ENCODE measurements at regions not wholly inside any gene's neighbourhood (a gene's known extent, or its start where the extent isn't known, plus 50 kb on each side); places are given as distances from the start of the nearest gene placed in this dataset.

DNA sequence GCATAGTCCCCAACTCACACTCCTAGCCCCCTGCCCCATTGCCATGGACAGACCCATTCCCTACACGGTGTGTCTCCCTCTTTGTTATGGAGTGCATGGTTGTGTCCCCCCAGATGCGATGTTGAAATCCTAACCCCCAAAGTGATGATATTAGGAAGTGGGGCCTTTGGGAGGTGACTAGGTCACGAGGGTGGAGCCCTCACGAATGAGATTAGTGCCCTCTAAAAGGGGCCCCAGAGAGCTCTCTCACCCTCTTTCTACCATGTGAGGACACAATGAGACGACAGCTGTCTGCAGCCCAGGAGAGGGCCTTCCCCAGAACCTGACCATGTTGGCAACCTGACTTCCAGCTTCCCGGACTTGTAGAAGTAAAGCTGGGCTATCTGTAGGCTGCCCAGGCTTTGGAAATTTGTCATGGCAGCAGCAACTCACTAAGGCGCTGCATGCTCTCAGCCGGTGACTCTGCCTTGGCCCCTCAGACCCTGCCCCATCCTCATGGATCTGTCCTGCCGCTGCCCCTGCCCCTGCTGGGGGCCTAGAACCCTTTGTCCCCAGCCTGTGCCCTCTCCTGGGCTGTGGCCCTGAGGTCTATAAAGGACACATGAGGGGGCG is 318.1 kb upstream of the RTL1 start:
- no peak for DNase-seq

DNA sequence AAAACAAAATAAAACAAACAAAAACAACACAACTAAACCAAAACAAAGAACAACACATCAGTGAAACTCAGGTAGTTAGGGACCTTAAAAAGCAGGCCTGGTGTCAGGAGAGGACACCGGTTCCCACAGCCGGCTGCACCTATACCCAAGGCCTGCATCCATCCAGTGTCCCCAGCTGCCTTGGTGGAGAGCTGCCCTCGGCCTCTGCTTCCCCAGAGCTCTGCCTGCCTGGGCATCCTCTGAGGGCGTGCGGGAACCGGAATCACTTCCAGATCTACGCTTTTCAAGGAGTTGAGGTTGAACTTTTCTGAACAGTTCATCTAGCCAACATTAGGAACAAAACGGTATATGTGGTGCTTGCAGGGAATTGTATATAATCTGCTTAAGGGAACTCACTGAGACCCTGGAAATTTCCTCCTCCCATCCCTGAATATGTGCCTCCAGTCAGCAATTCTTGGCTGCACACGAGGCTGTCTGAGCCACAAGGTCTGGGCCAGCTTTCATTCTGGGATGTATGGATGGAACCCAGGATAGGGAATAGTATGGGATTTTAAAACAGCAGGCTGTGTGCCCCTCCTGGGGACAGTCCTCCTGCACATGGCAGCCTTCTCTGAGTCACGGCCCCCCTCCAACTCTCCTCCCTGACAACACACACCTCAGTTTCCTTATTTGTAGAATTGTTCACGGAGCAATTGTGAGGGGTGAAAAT is 319.0 kb upstream of the RTL1 start:
- DNase-seq = no peak

DNA sequence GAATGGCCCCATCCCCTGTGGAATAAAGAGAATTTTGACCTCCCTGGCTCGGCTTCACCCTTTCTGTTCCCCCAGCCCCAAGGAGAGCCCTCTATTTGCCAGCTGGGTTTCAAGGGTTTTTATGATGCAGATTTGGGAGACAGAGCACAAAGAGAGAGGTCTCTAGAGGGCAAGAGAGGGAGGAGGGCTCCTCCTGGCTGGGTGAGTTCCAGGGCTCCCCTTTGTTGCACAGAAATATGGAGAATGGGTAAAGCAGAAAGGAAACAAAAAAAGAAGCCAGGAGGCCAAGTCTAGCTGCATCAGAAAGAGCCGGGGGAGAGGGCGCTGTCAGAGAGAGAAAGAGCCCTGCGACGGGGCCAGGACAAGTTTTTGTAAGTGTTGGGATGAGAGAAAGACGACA is 319.6 kb upstream of the RTL1 start:
- DNase-seq = no peak

DNA sequence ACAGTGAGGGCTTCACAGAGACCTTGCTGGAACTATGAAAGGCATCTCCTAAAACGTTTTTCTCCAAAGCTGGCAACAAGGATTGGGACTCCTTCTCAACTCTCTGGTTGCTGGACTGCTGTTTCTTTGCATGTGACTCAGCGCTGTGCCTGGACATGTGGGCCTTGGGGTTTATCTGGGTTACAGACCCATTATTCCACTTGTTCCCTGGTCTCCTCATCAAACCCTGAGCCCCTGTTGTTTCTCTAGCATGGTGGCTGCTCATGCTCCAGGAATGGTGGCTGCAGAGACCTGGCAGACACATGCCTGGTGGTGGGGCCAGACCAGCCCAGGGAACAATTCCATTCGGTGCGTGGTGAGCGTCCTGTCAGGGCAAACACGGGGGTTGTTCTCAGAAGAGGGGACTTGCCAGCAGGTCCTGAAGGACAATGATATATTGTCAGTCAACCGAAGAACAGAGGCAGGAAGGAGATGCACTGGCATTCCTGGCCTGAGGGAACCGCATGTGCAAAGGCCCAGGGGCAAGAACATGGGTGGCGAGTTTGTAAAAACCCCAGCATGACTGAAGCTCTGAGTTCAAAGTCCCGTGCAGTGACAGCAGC is 320.1 kb upstream of the RTL1 start:
- DNase-seq = no peak

DNA sequence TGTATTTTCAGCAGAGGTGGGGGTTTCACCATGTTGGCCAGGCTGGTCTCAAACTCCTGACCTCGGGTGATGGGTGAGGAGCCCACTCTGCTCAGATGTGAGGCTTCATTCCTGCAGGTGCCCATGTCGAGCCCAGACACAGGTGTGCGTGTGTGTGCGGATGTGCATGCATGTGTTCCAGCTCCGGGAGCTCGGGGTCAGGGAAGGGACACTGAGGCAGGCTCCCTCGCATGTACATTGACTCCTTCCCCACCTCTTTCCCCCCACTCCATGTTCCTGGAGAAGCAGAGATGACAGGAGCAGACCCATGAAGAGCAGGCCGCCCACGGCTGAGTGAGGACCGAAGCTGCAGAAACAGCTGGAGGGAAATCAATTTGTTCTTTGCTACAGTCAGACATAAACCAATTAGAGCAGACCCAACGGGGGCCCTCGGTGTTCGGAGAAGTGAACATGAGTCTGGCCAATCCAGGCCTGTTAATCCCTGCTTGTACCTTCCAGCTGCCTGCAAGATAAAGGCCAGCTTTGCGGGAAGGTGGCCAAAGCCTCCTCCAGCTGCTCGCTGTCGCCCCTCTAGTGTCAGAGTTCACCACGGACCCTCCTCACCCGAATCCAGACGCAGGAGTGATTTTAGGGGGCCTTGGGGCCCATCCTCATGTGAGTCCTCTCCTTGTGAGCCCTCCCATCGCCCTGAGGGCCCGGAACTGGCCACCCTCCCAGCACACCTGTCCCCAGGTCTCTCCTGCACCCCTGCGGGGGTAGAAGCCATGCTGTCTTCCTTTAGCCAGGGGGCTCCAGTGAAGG is 321.0 kb upstream of the RTL1 start:
- DNase-seq = no peak

DNA sequence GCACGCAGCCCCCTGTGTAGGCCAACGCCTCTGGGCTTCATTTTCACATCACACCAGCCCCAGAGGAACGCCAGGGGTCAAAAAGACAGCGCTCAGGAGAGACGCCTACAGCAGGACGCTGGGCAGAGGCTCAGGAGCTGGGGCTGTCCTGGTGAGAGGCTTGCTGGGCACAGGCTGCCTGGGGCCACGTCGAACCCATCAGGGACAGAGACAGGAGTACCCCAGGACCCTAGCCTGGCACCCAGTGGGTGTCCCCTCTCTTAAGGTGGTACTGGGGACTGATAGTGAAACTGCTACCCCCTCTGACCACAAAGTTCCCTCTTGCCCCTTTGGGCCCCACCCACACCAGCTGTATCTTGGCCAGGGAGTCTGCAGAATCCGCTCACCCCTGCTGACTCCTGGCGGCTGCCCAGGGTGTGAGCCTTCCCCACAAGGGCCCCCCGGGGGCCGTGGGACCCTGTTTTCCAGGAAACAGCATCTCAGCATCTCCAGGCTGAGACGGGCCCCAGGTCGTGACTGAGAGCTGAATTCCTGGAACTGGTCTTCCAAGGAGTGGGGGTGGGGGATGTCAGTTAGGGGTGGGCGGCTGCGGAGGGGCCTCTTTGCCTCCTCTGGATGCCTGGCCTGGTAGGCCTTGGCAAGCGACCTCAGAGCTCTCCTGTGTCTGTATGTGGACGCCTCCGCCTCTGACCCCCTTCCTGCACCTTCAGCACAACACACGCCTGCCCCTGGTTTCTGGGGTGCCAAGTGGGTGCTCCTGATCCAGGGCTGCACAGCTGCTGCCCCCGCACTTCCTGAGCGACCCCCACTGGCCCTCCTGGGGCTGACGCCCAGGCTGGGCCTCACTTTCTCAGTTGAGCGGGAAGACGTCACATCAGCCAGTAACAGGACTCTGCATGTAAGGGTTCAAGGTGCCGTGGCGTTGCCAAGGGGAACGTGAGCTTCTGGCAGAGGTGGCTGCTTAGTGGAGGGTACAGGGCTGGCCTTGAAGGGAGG is 321.9 kb upstream of the RTL1 start:
- no peak for DNase-seq

DNA sequence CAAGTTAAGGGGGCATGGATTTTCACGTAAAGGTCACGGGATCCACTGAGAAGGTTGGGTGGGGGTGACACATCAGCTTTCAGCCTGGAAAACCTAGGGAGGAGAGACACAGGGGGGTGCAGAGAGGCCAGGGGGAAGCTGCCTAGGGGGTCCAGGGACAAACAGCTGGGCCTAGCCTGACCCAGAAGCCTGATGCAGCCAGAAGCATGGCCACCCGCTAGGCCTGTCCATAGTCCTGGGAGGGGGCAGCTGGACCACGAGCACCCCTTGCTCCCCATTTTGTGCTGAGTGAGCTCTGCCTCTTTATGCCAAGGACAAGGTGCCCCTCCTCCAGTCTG is 322.7 kb upstream of the RTL1 start:
- no peak for DNase-seq

DNA sequence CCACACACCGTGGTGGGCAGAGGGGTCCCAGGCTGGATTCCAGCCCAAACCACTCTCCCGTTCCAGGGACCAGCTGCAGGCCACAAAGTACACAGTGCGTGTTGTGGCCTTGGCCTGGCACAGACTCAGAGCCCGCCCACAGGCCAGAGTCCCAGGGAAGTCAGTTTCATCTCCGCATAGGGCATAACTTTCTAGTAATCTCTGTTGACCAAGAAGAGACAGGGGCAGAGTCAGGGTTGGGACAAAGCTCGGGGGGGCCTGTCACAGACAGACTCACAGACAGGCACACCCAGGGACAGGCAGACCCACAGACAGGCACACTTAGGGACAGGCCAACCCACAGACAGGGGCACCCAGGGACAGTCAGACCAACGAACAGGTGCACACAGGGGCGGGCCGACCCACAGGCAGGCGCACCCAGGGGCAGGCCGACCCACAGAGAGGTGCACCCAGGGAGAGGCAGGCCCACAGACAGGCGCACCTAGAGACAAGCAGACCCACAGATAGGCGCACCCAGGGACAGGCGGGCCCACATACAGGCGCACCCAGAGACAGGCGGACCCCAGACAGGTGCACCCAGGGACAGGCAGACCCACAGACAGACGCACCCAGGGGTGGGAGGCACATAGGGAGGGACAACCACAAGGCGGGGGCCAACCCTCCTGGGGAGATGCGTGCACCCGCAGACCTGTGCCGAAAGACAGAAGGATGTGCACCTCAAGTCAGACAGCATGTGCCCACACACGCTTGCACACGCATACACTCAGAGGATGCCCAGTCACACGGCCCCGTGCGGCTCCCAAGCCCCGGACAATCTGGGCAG is 323.3 kb upstream of the RTL1 start:
- no peak for DNase-seq

DNA sequence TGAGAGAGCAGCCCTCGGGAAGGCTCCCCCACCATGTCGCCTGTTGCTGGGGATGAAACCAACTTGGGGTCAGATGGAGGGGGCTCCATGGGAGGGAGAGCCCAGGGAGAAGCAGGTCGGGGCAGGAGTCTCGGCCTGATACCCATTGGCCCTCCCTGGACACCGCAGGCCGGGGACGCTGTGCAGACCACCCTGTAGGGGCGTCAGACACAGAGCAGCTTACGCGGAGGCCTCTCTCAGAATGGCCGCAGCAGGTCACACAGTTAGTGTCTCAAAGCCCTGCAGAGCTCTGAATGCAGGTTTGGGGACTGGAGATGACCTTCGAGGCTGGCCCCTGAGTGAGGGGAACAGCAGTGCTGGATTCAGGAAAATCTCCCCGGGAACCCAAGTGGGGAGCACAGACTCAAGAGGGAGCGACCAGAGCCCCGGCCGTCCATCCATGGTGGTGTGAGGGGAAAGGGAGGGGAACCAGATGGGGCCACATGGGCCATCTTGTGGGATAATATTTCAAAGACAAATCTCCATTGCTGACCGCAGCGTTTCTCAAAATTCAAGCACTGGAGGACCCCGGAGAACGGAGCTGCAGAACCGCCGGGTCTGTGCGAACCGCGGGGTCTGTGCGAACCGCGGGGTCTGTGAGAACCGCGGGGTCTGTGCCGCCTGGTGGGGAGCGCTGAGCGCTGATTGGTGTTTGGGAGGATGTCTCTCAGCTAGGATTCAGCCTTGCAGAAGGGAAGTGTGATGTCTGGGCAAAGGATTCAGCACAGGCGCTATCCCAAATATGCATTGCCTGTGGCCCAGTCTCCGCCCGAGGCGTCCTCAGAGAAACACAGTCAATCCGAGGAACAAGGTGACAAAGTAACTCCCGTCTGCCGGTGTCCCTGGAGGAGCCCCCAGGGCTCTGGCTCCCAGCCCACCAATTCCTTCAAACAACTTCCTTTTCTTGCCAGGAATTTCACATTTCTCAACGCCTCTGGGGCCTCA is 324.4 kb upstream of the RTL1 start:
- no peak for DNase-seq

DNA sequence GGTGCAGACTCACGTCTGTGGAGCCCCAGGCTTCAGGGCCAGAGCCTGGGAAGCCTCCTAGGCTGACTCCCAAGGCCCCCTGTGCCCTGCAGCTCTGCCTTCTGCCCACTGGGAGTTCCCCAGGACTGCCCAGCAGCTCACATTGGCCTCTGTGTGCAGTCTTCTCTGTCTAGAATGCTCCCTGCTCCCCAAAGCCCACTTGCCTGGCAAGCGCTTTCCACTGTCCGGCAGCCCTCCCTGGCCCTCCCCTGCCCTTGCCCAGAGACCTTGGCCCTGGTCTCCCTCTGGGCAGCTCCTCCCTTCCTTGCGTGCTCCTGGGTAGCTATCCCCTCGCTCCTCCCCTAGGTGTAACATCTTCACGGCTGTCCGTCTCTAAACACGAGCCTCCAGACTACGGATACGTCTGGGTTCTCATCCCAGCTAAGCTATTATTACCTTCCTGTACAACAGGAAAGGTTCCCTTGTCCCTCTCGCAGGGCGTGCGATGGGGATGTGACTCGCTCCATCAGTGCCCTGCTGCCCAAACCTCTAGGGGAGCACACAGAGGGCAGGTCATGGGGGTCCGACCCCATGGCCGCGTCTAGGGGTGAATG is 325.5 kb upstream of the RTL1 start:
- DNase-seq = no peak

DNA sequence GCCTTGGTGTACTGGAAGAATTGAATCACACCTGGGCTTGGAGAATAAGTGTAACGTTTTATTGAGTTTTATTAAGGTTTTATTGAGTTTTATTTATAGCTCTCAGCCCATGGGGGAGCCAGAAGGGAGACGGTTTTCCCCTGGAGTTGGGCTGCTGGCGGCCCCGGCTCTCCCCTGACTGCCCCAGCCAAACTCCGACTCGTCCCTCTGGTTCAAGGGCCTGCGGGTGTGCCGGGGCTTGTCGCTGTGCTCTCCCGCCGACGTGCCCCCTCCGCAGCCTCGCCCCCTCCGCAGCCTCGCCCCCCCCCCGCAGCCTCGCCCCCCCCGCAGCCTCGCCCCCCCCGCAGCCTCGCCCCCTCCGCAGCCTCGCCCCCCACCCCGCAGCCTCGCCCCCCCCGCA is 326.1 kb upstream of the RTL1 start:
- no peak for DNase-seq

DNA sequence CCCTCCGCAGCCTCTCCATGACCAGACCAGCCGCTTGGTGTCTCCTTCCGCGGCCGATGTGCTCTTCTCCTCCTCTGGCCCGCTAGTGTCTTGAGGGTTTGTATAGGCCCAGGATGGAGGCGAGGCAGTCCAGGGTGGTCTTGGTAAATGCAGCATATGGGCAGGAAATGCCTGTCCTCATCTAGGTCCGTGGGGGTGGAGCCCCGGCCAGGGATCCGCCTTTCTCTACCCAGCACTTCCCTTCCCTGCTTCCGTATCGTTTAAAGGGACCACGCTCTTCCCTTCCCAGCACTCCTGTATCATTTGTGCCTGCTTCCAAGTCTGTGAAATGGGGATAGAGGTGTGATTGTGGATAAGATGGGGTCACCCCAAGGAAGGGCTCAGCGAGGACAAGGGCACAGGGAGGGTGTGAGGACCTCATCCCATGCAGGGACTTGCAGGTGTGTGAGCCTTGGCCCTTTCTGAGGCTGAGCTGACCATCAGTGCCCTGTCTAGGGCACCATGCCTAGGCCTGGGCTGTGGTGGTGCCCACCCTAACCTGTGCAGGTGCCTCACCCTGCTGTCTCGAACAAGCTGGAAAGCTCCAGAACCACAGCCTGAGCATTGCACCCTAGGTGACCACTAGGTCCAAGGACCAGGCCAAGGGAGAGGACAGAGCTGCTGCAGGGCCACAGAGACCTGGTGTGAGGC is 326.8 kb upstream of the RTL1 start:
- no peak for DNase-seq

DNA sequence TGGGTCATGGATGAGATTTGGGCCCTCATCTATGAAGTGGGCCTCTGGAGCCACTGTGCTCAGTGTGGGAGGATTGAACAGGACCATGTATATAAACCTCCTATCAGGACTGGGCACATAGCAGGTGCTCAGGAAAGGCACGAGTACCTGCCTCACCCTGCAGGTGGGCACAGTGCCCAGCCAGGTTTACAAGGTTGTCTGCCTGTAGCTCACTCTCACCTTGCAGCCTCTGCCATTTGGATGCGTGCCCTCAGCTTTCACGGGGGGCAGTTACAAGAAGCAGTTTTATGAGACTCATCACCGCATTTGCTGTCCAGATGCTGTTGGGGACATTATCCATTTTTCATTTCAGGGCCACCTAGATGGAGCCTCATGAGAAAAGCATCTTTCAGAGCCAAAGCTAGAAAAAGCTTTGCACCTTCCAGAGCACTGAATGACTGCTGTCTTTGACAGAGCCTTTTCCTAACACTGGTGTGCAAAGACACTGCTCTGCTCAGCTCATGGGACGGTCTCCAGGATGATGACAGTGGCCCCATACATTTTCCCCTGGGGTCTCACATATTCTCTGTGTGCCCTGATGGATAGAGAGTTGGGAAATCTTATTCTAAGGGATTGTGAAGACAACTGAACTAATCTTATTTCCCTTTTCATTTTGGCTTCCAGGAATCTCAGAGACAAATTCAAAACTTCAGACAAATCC is 327.5 kb upstream of the RTL1 start:
- DNase-seq = no peak

DNA sequence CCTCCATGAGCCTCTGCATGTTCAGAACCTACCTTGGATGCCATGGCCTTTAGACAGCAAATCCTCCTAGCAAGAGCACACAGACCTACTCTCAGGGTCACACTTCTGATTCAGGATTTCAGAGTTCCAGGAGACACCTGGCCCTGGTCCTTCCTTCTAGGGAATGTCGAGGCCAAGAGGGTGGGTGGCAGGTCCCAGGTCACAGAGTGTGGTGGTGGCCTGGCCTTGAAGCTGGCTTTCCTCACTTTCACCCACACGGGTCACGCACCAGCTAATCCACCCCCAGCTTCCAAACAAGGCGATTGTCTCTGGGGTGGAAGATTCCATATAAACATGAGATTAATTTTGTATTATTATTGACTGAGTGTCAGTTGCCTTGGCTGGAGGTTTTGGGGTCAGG is 328.3 kb upstream of the RTL1 start:
- DNase-seq = no peak

DNA sequence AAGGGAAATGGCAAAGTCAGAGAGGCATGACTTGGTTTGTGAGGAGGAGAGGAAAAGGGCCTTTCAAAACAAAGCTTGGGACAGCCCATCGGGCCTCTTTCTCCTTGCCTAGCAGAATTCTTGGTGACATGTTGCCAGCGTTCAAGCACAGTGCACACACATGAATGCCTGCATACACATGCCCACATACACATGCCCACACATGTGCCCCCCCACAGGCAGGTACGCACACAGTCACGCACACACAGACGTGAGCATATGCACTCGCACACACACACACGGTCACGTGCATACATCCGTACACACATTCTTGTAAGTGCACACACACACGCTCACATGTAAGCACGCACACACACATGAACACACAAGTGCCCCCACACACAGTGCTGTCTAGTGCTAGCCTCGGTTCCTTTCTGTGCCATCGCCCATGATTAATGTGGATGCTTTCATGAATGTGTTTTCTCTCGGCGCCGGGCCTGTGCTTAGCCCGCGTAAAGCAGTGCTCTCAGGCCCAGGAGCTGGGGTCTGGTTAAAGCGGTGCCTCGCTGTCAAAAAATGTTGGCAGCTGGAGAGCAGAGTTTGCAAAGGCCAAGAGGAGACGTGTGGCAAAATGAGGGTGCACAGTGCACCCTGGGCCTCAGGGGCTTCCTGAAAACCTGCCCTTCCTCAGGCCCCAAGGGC is 328.8 kb upstream of the DIO3 start:
- DNase-seq = no peak

DNA sequence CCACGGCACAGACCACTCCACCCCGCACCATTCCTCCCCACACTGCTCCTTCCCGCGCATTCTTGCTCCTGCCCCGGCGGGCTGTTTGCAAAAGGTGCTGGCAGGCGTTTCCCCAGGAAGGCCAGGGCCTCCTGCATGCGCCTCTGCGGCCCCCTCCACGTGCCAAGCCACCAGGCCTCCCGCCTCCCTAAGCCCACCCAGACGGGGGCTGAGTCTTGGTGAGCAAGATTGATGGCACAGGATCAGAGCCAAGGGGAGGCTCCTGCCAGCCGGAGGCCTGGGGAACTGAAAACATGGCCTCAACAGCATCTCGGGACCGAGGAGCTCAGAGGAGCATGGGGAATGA is 328.3 kb upstream of the DIO3 start:
- DNase-seq = no peak

DNA sequence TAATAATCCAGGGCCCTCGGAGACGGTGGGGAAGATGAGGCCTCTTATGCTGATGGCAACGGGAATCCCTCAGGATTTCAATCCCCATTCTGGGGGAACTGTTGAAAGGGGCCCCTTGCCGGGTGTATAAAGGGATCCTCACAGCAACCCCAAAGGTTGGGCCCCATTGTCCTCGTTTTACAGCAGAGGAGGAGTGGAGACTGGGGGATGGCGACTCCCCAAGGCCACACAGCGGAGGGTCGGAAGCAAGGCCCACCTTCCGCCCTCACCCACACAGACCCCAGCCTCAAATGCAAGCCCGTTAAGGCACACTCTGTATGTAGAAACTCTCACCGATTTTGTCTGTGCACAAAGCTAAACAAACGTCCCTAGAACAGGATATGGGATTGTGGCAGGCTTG is 327.9 kb upstream of the DIO3 start:
- no peak for DNase-seq

DNA sequence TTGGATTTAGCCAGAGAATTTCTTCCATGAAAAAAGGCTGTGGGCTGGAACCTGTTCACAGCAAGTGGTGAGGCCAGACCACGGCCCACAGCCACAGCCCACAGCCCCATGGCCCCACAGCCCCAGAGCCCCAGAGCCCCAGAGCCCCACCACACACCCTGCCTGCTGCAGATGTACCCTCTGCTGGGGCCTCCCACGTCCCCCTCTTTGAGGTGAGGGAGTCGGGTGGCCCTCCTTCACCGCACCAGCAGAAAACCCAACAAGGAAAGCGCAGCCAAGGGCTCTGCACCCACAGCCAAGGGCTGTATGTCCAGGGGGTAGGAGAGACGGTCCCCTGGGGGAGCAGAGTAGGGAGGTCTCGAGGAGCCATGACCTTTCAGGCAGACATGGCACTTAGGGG is 327.5 kb upstream of the DIO3 start:
- DNase-seq = no peak
